ENCODE measurements at regions not wholly inside any gene's neighbourhood (a gene's known extent, or its start where the extent isn't known, plus 50 kb on each side); places are given as distances from the start of the nearest gene placed in this dataset.

DNA sequence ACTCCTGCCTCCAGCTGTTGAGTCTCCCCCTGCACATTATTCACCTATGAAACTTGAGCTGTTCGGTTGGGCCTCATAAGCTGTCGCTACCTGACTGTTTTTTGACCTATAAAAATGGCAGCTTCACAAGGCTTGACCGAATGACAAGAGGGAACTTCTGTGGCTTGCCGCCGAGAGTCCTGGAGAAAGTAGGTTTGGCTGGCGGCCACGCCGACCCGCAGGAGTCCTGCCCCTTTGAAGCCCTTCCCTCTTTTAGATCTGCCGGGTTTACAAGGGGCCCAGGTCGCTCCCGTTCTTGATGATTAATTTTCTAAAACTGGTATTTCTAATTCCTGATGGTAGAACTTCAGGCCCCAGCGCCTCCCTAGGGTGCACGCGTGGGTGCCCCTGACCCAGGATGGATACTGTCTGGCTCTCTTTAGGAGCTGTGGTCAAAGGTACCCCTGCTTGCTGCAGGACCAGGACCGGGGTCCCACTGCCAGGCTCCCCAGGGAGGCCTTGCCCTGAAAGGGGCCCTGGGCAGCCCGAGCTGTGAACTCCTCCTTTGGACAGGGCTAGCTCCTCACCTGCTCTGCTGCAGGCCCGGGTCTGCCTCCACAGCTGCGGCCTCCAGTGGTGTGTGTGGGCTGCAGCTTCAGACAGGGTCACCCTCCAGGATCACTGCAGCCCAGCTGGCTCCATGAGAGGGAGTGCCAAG is 171.8 kb downstream of the CTTN start:
- TF ChIP-seq, protein P1, sequence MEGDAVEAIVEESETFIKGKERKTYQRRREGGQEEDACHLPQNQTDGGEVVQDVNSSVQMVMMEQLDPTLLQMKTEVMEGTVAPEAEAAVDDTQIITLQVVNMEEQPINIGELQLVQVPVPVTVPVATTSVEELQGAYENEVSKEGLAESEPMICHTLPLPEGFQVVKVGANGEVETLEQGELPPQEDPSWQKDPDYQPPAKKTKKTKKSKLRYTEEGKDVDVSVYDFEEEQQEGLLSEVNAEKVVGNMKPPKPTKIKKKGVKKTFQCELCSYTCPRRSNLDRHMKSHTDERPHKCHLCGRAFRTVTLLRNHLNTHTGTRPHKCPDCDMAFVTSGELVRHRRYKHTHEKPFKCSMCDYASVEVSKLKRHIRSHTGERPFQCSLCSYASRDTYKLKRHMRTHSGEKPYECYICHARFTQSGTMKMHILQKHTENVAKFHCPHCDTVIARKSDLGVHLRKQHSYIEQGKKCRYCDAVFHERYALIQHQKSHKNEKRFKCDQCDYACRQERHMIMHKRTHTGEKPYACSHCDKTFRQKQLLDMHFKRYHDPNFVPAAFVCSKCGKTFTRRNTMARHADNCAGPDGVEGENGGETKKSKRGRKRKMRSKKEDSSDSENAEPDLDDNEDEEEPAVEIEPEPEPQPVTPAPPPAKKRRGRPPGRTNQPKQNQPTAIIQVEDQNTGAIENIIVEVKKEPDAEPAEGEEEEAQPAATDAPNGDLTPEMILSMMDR (IDR thresholded peaks at IDR 0.05): no peak
- no peak for TF ChIP-seq POLR2A (IDR thresholded peaks at IDR 0.05)
- intact Hi-C loops (cut with DNase I): no loop called here
- WGBS, 2 donors: 74 to 94% methylated on average over 18 of the region's 19 CpGs
- no peak for DNase-seq
- no peak overlapping the region for H3K27ac ChIP-seq
- H3K4me1 ChIP-seq: peaks cover 0 to 9% of the 10 kb centered on the region in 2 donors
- H3K4me3 ChIP-seq (replicated peaks in 1 of 3): no peak overlapping the region
- H3K9me3 ChIP-seq: no peaks in the 10 kb centered on the region
- no peaks in the 10 kb centered on the region for H3K36me3 ChIP-seq
- no peaks in the 10 kb centered on the region for H3K27me3 ChIP-seq

- no peak overlapping the region for H3K4me3 ChIP-seq (replicated peaks in 1 of 3)
- intact Hi-C loops (cut with DNase I): no loop called here
- H3K27me3 ChIP-seq: no peaks in the 10 kb centered on the region
- no peak for DNase-seq
- no peak overlapping the region for H3K27ac ChIP-seq
- no peaks in the 10 kb centered on the region for H3K9me3 ChIP-seq
- H3K36me3 ChIP-seq: no peaks in the 10 kb centered on the region
- 76 to 96% methylated on average over 10 to 11 of the region's 11 CpGs for WGBS, 2 donors
- peaks cover 0 to 9% of the 10 kb centered on the region in 2 donors for H3K4me1 ChIP-seq
- TF ChIP-seq, protein P1 (IDR thresholded peaks at IDR 0.05): no peak
- TF ChIP-seq POLR2A (IDR thresholded peaks at IDR 0.05): no peak
Measured at GRCh38 chr11:70570693-70571395, 172.5 kb downstream of the CTTN start.

GRCh38 chr11:70572974-70573260 is 174.6 kb downstream of the CTTN start:
- TF ChIP-seq, protein P1 (IDR thresholded peaks at IDR 0.05): no peak
- no peak for TF ChIP-seq POLR2A (IDR thresholded peaks at IDR 0.05)
- no peaks in the 10 kb centered on the region for H3K36me3 ChIP-seq
- intact Hi-C loops (cut with DNase I): no loop called here
- no peak overlapping the region for H3K4me3 ChIP-seq (replicated peaks in 1 of 3)
- peaks cover 0 to 4% of the 10 kb centered on the region in 2 donors for H3K4me1 ChIP-seq
- H3K27me3 ChIP-seq: no peaks in the 10 kb centered on the region
- H3K9me3 ChIP-seq: no peaks in the 10 kb centered on the region
- no peak overlapping the region for H3K27ac ChIP-seq
- WGBS, 2 donors: 93 to 96% methylated on average over 18 of the region's 18 CpGs
- DNase-seq: no peak

DNA sequence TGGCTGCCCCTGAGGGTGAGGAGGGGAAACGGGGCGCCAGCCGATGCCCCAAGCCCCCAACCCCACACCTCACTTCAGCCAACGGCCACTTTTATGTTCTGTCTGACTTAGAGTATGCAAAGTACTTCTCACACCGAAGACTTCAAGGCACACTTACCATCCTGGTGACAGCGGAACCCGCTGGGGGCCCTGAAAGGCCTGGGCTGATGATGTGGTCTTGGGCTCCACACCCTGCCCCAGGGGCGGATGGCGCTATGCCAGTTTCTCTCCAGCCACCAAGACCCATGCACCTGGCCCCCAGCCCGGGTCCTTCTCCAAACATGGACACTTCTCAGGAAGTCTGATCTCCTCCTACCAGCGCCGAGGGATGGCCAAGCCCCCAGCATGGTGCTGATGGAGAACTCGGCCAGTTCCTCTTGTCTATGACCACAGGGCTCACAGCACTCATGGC is 175.4 kb downstream of the CTTN start:
- Histone ChIP-seq H3K36me3 (no peaks in the 10 kb centered on the region), H3K9me3 (no peaks in the 10 kb centered on the region), H3K27me3 (no peaks in the 10 kb centered on the region), H3K4me1 (peaks cover 0 to 2% of the 10 kb centered on the region in 2 donors), H3K4me3 (replicated peaks in 1 of 3) (no peak overlapping the region), H3K27ac (no peak overlapping the region)
- no peak for TF ChIP-seq POLR2A (IDR thresholded peaks at IDR 0.05)
- TF ChIP-seq, protein P1 (IDR thresholded peaks at IDR 0.05): no peak
- 84 to 89% methylated on average over 3 to 12 of the region's 13 CpGs for WGBS, 2 donors
- DNase-seq: no peak
- intact Hi-C loops (cut with DNase I): no loop called here

- Histone ChIP-seq H3K4me3 (replicated peaks in 1 of 3) (no peak overlapping the region), H3K36me3 (no peaks in the 10 kb centered on the region), H3K4me1 (no peaks in the 10 kb centered on the region), H3K27me3 (no peaks in the 10 kb centered on the region), H3K9me3 (no peaks in the 10 kb centered on the region), H3K27ac (no peak overlapping the region)
- intact Hi-C loops (cut with DNase I): no loop called here
- no peak for TF ChIP-seq POLR2A (IDR thresholded peaks at IDR 0.05)
- TF ChIP-seq, protein P1 (IDR thresholded peaks at IDR 0.05): no peak
- DNase-seq: no peak
- WGBS, 2 donors: 85 to 90% methylated on average over 12 of the region's 12 CpGs
Measured at GRCh38 chr11:70574725-70575347, 176.5 kb downstream of the CTTN start.

Data from thyroid gland (tissue), 4 donors.